ENCODE measurements at regions not wholly inside any gene's neighbourhood (a gene's known extent, or its start where the extent isn't known, plus 50 kb on each side); places are given as distances from the start of the nearest gene placed in this dataset.
"Not testable (repeated sequence)": the region's sequence is repeated elsewhere in the genome, so short reads cannot be mapped to it uniquely, and the experiment has no call there.

- not testable (repeated sequence) for DNase-seq (ENCODE audit: low read depth in 2 of 3, low spot score in 2 of 3)
Measured at GRCh38 chr12:127608359-127608758, 658.6 kb upstream of the TMEM132C start.

GRCh38 chr12:127613056-127613455 is 653.9 kb upstream of the TMEM132C start:
- no peak for DNase-seq (ENCODE audit: low read depth in 2 of 3, low spot score in 2 of 3)

GRCh38 chr12:127619869-127620734 is 646.9 kb upstream of the TMEM132C start:
- DNase-seq (ENCODE audit: low read depth in 2 of 3, low spot score in 2 of 3): no peak

GRCh38 chr12:127620735-127621355 is 646.1 kb upstream of the TMEM132C start:
- no peak for DNase-seq (ENCODE audit: low read depth in 2 of 3, low spot score in 2 of 3)

- DNase-seq (ENCODE audit: low read depth in 2 of 3, low spot score in 2 of 3): no peak
Measured at GRCh38 chr12:127621366-127621765, 645.6 kb upstream of the TMEM132C start.

- DNase-seq (ENCODE audit: low read depth in 2 of 3, low spot score in 2 of 3): no peak
Measured at GRCh38 chr12:127623362-127623761, 643.6 kb upstream of the TMEM132C start.

GRCh38 chr12:127625176-127625771 is 641.7 kb upstream of the TMEM132C start:
- no peak for DNase-seq (ENCODE audit: low read depth in 2 of 3, low spot score in 2 of 3)

DNA sequence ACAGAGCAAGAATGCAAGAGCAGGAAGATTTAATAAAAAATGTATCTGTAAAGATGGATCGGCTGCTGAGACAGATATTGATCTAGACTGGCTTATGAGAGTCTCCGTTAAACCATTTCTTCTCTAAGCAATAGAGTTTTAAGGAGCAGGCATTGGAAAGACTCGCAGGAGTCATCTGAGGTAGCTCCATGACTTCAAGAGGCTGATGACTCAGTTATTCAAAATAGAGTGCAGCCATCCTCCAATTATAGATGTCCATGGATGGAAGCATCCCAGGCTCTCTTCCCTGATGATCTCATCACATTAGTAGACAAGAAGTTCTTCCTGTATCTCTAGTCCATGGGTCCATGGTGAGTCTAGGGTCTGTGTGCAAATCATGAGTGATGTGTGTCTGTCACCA is 638.3 kb upstream of the TMEM132C start:
- no peak for DNase-seq (ENCODE audit: low read depth in 2 of 3, low spot score in 2 of 3)

- DNase-seq (ENCODE audit: low read depth in 2 of 3, low spot score in 2 of 3): no peak
Measured at GRCh38 chr12:127629066-127629820, 637.7 kb upstream of the TMEM132C start.

- DNase-seq (ENCODE audit: low read depth in 2 of 3, low spot score in 2 of 3): no peak
Measured at GRCh38 chr12:127632461-127632860, 634.5 kb upstream of the TMEM132C start.

- no peak for DNase-seq (ENCODE audit: low read depth in 2 of 3, low spot score in 2 of 3)
Measured at GRCh38 chr12:127635838-127636237, 631.1 kb upstream of the TMEM132C start.

DNA sequence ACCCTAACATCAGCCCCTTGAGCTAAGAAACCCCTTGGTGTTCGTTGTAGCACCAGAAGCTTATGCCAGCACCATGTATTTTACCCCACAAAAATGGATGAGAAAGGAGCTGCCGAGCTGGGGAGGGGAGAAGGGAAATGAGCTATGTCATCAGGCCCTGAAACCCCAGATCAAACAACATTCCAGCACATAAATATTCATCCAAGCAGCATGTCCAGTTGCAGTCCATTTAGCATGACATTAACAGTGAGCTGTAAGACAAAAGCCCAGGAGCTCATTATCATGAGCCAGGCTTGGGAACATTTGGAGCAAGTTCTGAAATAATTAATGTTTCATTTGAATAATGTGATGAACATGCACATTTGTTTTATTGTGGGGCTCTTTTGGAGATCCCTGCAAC is 630.1 kb upstream of the TMEM132C start:
- DNase-seq (ENCODE audit: low read depth in 2 of 3, low spot score in 2 of 3): no peak

DNA sequence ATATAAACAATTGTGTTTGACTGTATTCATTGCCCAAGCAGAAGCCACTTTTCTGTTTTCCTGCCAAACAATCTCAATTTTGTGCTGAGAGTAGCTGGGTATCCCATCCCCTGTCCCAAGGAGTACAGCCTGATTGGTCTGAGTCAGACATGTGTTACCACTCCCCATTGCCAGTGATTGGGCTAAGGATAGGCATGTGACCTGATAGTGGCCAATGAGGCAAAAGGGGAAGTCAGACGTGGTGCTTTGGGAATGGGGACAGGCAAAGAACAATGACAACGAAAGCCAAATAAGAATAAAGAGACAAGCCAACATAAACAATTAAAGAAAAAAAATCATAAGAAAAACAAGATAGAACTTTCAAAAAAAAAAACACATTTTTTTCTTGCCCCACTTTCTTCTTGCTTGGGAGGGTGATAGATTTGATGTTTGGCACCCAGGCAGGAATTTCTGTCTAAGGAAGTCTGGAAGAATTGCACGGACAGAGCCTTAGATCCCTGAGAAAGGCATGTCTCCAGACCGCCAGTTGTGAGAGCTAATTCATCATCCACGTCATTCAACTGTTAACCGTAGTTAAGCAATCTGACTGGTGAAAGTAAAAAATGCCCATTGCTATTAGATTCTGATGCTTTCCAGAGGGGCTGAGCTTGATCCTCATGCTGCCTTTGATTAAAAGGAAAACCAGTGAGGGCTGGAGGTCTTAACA is 626.6 kb upstream of the TMEM132C start:
- DNase-seq (ENCODE audit: low read depth in 2 of 3, low spot score in 2 of 3): no peak

GRCh38 chr12:127642208-127642607 is 624.8 kb upstream of the TMEM132C start:
- no peak for DNase-seq (ENCODE audit: low read depth in 2 of 3, low spot score in 2 of 3)

DNA sequence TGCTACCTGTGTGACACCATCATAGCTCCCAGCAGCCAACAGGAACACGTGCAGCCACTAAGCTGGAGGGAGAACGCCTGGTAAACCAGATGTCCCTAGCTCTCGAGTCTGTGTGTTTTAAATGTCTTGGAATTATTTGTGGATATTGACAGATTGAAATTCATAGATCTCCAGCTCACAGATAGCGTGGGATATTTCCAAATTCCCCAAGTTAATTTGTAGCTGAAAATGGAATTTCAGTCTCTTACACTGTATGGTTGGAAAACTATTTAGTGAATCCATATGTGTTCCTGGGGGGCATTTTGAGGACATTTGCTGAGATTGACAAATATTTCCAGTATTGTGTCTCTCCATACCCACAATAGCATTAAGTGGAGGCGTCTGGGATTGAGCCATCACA is 618.6 kb upstream of the TMEM132C start:
- DNase-seq (ENCODE audit: low read depth in 2 of 3, low spot score in 2 of 3): no peak

GRCh38 chr12:127649961-127650360 is 617.0 kb upstream of the TMEM132C start:
- no peak for DNase-seq (ENCODE audit: low read depth in 2 of 3, low spot score in 2 of 3)

DNA sequence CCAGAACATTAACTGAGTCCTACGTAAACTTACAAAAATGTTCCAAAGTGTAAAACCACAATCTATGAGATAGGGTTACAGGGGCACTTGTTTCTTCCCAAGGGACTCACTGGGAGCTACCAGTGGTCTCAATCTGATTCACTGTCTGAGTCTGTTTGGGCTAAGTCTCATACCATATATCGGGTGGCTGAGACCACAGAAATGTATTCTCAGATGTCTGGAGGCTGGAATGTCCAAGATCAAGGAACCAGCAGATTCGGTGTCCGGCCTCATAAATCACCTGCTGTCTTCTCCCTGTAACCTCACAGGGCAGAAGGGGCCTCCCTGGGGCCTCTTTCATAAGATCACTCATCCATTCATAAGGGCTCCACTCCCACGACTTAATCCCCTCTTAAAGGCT is 616.3 kb upstream of the TMEM132C start:
- DNase-seq (ENCODE audit: low read depth in 2 of 3, low spot score in 2 of 3): no peak

DNA sequence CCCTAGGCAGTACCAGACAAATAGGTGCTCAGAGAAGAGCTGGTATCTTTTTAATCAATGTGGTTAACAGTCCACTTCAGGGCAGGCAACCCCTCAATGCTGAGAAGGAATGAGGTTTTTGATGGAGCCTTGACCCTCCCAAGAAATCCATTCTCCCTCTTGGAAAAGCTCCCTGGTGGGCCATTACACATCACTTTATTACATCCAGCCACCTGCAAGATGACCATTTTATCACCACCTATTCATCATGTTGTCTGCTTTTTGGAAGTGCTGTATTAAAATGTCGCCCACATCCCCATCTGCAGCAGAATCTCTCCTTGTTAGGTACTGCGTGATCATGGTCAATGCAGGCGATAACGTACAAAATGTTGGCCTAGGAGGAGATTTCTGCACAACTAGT is 614.7 kb upstream of the TMEM132C start:
- DNase-seq (ENCODE audit: low read depth in 2 of 3, low spot score in 2 of 3): no peak

- no peak for DNase-seq (ENCODE audit: low read depth in 2 of 3, low spot score in 2 of 3)
Measured at GRCh38 chr12:127654383-127654985, 612.5 kb upstream of the TMEM132C start.

- no peak for DNase-seq (ENCODE audit: low read depth in 2 of 3, low spot score in 2 of 3)
Measured at GRCh38 chr12:127655691-127656090, 611.3 kb upstream of the TMEM132C start.

Measured in activated CD8-positive, alpha-beta memory T cell treated with anti-CD3 and anti-CD28 coated beads for 48 hours (primary cell).